Dendritic cell treated with granulocyte-macrophage colony-stimulating factor and Interleukin-4, amounts not matched to agents 40 ng/mL and 50 ng/mL, for 4 days (primary cell): ENCODE measurements at regions not wholly inside any gene's neighbourhood (a gene's known extent, or its start where the extent isn't known, plus 50 kb on each side); places are given as distances from the start of the nearest gene placed in this dataset.

ENCODE experiments used
- H3K27ac Mint-ChIP-seq: one replicate; pipeline ENCODE4 v1.8.0; 2022; ENCODE audit warnings: mild to moderate bottlenecking, mixed read lengths
- H3K27me3 Mint-ChIP-seq: one replicate; pipeline ENCODE4 v1.8.0; 2022; ENCODE audit warnings: mild to moderate bottlenecking, mixed read lengths
- H3K36me3 Mint-ChIP-seq: one replicate; pipeline ENCODE4 v1.8.0; 2022; ENCODE audit warnings: low read depth, mixed read lengths
- H3K4me1 Mint-ChIP-seq: one replicate; pipeline ENCODE4 v1.8.0; 2022; ENCODE audit warnings: low read depth, mixed read lengths
- H3K4me3 Mint-ChIP-seq: one replicate; pipeline ENCODE4 v1.8.0; 2022; ENCODE audit warnings: mild to moderate bottlenecking, moderate library complexity, mixed read lengths
- H3K9me3 Mint-ChIP-seq: one replicate; pipeline ENCODE4 v1.8.0; 2022; ENCODE audit warnings: mixed read lengths
- intact Hi-C: fragments of 100-400 bp; cut with micrococcal nuclease; formaldehyde crosslinking; loops from one replicate; pipeline ENCODE4 v1.15.0; 2022

DNA sequence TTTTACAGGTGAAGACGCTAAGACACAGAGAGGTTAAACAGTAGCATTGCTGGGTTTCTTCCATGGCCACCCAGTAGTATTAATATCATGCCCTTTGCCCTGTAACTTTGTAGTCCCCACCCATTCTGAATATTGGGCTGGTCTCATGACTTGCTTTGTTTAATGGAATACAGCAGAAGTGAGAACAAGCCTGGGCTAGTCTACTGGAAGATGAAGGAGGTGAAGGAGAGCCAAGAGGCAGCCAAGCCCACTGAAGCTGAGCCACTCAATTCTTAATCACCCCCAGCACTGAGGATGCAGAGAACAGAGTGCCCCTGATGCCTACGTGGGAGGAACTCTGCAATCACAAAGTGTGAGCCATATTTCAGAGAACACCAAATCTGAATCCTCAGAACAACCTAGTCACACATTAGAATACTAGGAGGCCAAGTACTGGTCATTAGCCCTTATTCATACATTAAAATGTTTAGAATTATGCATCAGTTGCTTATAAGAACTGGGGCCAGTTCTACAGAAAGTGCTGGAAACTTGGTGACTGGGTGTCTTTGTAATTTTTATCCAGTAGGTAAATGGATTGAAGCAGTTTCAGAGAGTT is 202.5 kb upstream of the ADRA1D start:
- intact Hi-C loops = no loop called here
- Mint-ChIP-seq H3K36me3 (no peaks in the 10 kb centered on the region), H3K9me3 (no peaks in the 10 kb centered on the region), H3K4me3 (no peak overlapping the region), H3K27ac (no peak overlapping the region), H3K27me3 (peaks cover 3% of the 10 kb centered on the region), H3K4me1 (peaks cover 17% of the 10 kb centered on the region)

DNA sequence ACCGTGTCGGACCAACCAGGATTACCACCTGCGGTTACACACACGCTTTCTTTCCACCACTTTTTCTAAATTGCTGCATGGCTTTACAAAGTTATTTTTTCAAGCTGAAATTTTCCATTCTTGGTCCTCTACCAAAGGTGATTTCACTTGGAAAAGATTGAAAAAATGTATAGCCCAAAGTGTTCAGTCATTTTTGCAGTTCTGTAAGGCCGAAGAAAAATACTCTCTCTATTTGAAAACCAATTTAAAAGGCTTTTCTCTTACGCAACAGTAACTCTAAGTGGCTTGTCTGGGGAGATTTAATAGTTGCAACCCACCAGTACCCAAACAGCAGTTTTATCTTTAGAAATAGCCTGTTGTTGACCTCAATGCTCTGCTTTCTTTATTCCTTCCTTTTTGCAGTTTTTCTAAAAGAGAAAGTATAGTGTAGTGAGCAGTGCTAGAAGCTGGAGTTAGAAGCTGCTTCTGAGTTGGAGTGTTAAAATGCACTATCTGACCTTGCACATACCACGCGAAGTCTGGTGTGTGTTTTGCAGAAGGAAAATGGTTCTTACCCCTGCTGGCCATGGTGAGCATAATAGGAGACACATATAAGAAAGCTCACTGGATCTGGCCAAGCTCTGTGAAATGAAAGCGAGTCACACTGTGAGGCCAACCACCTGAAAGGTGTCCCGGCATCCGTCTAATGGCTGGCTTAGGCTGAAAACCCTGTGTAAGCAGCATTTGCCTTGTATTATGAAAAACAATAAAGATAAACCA is 201.0 kb upstream of the ADRA1D start:
- Mint-ChIP-seq H3K9me3 (no peaks in the 10 kb centered on the region), H3K27me3 (no peaks in the 10 kb centered on the region), H3K4me1 (peaks cover 12% of the 10 kb centered on the region), H3K4me3 (no peak overlapping the region), H3K36me3 (no peaks in the 10 kb centered on the region), H3K27ac (no peak overlapping the region)
- intact Hi-C loops = no loop called here

DNA sequence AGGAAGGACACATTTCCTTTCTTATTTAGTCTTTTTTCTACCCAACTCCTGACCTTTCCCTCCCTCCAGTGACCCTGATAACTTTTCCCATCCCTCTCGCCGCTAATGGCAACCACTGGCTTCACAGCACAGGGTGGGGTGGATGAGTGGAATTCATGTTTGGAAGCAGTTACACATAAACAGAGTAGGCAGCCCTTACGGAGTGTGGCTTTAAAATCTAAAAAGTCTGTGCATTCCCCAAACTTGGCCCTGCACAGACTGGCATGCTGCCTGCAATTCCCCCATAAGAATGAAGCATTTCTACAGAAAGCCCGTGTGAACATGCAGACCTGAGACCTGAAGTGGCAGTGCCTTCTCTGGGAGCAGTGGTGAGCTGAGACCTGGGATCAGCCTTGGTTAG is 196.7 kb upstream of the ADRA1D start:
- Mint-ChIP-seq H3K4me3 (no peak overlapping the region), H3K27me3 (peaks cover 2% of the 10 kb centered on the region), H3K9me3 (no peaks in the 10 kb centered on the region), H3K4me1 (no peaks in the 10 kb centered on the region), H3K36me3 (no peaks in the 10 kb centered on the region), H3K27ac (no peak overlapping the region)
- intact Hi-C loops = no loop called here

DNA sequence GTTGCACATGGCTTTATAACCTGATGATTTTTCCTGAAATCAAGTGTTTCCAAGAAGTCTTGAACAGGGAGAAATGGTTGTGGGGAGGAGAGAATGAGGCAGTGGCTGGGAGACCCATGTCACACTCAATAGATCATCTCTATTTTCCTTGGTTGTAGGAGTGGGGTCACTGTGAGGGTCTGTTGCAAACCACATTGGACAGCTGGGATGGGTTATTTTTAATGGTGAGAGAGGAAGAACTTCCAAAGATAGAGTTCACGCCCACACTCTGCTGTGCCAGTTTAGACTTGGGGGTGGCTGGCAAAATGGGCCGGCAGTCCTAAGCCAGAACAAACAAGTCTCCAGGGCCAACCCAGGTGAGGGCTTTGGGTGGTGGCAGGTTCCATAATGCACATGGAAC is 196.2 kb upstream of the ADRA1D start:
- no peak overlapping the region for H3K27ac Mint-ChIP-seq
- peaks cover 2% of the 10 kb centered on the region for H3K27me3 Mint-ChIP-seq
- intact Hi-C loops = no loop called here
- H3K4me3 Mint-ChIP-seq = no peak overlapping the region
- H3K9me3 Mint-ChIP-seq = no peaks in the 10 kb centered on the region
- no peaks in the 10 kb centered on the region for H3K4me1 Mint-ChIP-seq
- no peaks in the 10 kb centered on the region for H3K36me3 Mint-ChIP-seq

DNA sequence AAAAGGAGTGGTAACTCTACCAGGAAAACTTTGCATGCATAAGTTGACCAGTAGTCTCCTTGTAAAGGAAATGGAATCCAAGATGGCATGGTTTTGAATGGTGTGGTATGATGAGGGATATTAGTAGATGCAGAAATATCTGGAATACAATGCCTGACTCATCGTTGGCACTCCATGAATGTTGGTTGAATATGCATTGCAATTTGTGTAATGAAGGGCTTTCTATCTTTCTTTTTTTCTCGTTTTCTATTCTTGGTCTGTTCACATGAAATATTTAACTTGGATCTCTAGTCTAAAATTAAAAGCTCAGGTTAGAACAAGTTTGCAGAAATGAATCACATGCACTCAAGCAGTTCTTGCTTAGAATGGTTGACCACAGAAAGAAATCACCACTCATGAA is 195.3 kb upstream of the ADRA1D start:
- intact Hi-C loops = no loop called here
- H3K27ac Mint-ChIP-seq = no peak overlapping the region
- no peak overlapping the region for H3K4me3 Mint-ChIP-seq
- no peaks in the 10 kb centered on the region for H3K36me3 Mint-ChIP-seq
- peaks cover 2% of the 10 kb centered on the region for H3K27me3 Mint-ChIP-seq
- H3K4me1 Mint-ChIP-seq = no peaks in the 10 kb centered on the region
- no peaks in the 10 kb centered on the region for H3K9me3 Mint-ChIP-seq

DNA sequence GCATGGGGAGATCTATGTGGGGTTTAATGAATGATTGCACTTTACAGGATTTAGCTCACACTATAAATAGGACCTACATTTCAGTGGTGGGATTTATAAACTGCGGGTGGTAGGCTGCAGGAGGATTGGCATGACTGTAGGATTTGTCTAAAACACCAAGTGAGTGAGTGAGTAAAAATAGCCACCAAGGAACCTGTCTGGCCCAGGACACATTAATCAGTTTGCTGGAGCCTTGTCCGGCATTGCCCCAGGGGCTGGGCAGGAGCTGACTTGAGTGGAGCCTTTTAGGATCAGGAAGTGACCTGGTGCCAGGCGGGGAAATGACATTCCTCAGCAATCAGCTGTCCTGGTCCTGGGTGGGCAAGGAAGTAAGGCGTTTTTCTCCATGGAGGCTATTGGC is 193.9 kb upstream of the ADRA1D start:
- H3K36me3 Mint-ChIP-seq = no peaks in the 10 kb centered on the region
- intact Hi-C loops = no loop called here
- no peaks in the 10 kb centered on the region for H3K4me1 Mint-ChIP-seq
- H3K27ac Mint-ChIP-seq = no peak overlapping the region
- H3K4me3 Mint-ChIP-seq = no peak overlapping the region
- H3K27me3 Mint-ChIP-seq = peaks cover 2% of the 10 kb centered on the region
- no peaks in the 10 kb centered on the region for H3K9me3 Mint-ChIP-seq

DNA sequence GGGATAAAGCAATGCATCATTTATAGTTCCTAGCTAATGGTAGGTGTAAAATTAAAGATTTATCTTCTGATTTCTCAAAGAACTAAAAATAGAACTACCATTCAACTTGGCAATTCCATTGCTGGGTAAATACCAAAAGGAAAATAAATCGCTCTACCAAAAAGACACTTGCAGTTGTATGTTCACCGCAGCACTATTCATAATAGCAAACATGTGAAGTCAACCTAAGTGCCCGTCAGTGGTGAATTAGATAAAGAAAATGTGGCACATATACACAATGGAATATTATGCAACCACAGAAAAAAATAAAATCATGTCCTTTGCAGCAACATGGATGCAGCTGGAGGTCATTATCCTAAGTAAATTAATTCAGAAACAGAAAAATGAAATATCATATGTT is 192.8 kb upstream of the ADRA1D start:
- H3K4me1 Mint-ChIP-seq = no peaks in the 10 kb centered on the region
- H3K27me3 Mint-ChIP-seq = peaks cover 2% of the 10 kb centered on the region
- intact Hi-C loops = no loop called here
- no peak overlapping the region for H3K27ac Mint-ChIP-seq
- no peaks in the 10 kb centered on the region for H3K9me3 Mint-ChIP-seq
- H3K36me3 Mint-ChIP-seq = no peaks in the 10 kb centered on the region
- H3K4me3 Mint-ChIP-seq = no peak overlapping the region

DNA sequence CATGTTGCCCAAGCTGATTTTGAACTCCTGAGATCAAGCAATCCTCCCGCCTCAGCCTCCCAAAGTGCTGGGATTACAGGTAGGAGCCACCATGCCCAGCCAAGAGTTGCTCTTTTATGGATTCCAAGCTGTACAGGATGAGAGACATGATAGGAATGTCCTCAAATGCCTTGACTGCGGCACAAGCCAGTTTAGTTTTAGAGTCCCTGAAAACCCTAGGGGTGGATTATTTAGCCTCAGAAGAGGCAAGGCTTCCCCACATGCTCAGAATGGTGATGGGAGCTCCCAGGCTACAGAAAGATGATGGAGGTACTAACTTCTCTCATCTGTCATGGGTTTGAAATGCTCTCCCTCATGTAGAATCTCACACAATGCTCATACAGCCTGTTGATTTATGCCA is 192.1 kb upstream of the ADRA1D start:
- H3K4me1 Mint-ChIP-seq = no peaks in the 10 kb centered on the region
- no peak overlapping the region for H3K27ac Mint-ChIP-seq

DNA sequence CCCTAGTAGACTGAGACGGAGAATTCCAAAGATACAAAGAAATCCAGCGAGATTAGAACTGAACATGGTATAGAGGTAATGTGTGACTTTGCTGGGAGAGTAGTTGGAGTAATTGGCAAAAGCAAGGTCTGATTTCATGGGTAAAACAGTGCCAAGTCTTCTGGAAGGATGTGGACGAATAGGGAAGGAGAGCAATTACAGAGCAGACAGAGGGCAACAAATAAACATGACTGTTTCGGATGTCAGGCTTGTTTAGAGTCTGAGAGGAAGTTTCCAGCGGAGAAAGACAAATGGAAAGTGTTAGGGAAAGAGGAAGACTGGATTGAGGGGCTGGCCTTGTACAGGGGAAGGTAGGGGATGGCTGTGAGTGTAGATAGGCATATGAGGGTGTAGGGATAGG is 190.4 kb upstream of the ADRA1D start:
- Mint-ChIP-seq H3K27ac (no peak overlapping the region), H3K4me3 (no peak overlapping the region), H3K9me3 (no peaks in the 10 kb centered on the region), H3K27me3 (peaks cover 7% of the 10 kb centered on the region), H3K36me3 (no peaks in the 10 kb centered on the region), H3K4me1 (no peaks in the 10 kb centered on the region)
- intact Hi-C loops = no loop called here

More for the DNA sequence above, 192.1 kb upstream of the ADRA1D start:
- no peaks in the 10 kb centered on the region for H3K9me3 Mint-ChIP-seq
- H3K27me3 Mint-ChIP-seq = peaks cover 2% of the 10 kb centered on the region
- intact Hi-C loops = no loop called here
- no peak overlapping the region for H3K4me3 Mint-ChIP-seq
- no peaks in the 10 kb centered on the region for H3K36me3 Mint-ChIP-seq

DNA sequence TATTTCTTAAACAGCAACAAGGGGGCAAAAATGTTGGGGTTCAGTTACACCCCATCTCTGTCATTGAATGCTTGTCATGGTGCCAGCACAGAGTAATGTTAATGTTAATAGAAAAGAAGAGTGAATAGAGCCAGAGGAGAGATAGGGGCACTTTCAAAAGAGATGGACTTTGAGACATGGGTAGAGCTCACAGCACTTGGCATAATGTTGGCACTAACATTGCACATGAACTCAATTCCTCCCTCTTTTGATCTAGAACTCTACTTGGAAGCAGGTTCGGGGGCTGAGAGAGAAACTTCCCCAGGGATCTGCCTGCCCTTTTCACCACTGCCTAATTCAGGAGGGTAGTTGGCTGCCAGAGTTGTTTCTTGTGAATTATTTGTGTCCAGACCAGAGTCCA is 188.0 kb upstream of the ADRA1D start:
- intact Hi-C loops = no loop called here
- H3K9me3 Mint-ChIP-seq = no peaks in the 10 kb centered on the region
- H3K4me3 Mint-ChIP-seq = no peak overlapping the region
- H3K4me1 Mint-ChIP-seq = no peaks in the 10 kb centered on the region
- H3K27me3 Mint-ChIP-seq = peaks cover 8% of the 10 kb centered on the region
- no peaks in the 10 kb centered on the region for H3K36me3 Mint-ChIP-seq
- H3K27ac Mint-ChIP-seq = no peak overlapping the region

DNA sequence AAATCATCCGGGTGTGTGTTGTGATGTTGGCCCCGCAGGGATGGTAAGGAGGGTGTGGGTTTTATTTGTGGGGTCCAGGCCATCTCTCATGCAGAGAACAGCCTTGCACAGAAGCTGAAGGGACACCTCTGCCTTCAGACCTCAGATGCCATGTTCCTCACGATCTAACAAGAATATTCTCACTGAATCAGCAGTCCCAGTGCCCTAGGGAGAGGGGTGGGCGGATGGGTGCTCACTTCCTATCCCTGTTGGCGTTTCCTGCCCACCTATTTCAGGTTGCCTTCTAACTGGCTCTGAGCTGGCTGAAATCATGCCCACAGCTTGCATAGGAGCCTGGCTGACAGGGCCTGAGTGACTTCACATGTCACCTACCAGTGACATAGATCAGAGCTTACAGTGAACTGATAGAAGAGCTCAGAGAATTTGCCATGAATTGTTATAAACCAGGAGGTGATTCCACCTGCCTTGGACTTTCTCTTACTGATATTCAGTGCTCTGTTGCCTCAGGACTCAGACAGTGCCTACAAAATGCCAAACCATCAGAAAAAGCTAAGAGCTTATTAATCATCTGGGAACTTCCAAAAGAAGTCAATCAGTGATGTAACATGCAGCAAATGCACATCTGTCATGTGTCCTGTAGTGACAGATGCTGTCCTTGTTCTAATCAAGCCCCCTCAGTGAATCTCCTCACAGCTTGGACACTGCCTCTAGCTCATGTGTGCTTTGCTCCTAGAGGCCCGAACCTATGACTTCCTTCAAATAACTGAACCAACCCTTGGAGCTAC is 186.8 kb upstream of the ADRA1D start:
- Mint-ChIP-seq H3K9me3 (no peaks in the 10 kb centered on the region), H3K36me3 (no peaks in the 10 kb centered on the region)
- intact Hi-C loops = no loop called here

DNA sequence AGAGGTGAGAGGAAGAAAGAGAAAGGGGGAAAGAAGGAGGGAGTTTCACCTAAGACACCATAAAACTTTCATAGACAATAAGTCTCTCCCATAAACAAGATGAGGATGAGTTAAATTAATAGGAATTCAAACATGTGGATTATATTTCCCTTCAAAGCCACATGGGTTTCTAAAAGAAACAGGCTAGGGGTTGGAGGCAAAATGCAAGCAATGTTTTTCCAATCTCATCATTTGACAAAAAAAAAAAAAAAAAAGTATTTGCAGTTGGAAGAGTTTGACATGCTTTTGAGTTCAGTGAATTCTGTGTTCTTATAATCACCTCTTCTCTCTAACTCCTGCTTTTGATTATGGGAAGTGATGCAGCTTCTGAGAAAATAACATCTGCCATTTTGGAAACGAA is 186.1 kb upstream of the ADRA1D start:
- intact Hi-C loops = no loop called here
- no peaks in the 10 kb centered on the region for H3K4me1 Mint-ChIP-seq
- H3K9me3 Mint-ChIP-seq = no peaks in the 10 kb centered on the region
- peaks cover 8% of the 10 kb centered on the region for H3K27me3 Mint-ChIP-seq
- H3K4me3 Mint-ChIP-seq = no peak overlapping the region
- H3K36me3 Mint-ChIP-seq = no peaks in the 10 kb centered on the region
- H3K27ac Mint-ChIP-seq = no peak overlapping the region

More for the DNA sequence above, 186.8 kb upstream of the ADRA1D start:
- no peaks in the 10 kb centered on the region for H3K4me1 Mint-ChIP-seq
- peaks cover 8% of the 10 kb centered on the region for H3K27me3 Mint-ChIP-seq
- no peak overlapping the region for H3K27ac Mint-ChIP-seq
- no peak overlapping the region for H3K4me3 Mint-ChIP-seq

DNA sequence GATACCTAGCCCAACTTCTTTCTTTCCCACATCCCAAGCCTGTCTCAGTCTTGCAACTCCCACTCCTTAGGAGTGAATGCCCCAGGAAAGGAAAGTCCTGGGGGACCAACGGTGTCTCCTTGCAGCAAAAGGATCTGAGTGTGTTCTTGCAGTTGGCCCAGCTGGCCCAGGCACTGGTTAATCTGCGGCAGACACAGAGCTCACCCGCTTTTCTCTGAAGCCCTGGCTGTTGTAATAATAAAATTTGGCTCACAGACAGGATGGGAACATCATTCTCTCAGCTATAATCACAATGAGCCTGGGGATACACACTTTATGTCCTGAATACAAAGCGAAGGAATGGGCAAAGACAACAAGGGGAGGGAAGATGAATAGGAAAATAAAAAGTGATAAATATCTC is 185.6 kb upstream of the ADRA1D start:
- H3K4me3 Mint-ChIP-seq = no peak overlapping the region
- H3K9me3 Mint-ChIP-seq = no peaks in the 10 kb centered on the region
- H3K36me3 Mint-ChIP-seq = no peaks in the 10 kb centered on the region
- no peaks in the 10 kb centered on the region for H3K4me1 Mint-ChIP-seq
- H3K27ac Mint-ChIP-seq = no peak overlapping the region
- intact Hi-C loops = no loop called here
- peaks cover 8% of the 10 kb centered on the region for H3K27me3 Mint-ChIP-seq

DNA sequence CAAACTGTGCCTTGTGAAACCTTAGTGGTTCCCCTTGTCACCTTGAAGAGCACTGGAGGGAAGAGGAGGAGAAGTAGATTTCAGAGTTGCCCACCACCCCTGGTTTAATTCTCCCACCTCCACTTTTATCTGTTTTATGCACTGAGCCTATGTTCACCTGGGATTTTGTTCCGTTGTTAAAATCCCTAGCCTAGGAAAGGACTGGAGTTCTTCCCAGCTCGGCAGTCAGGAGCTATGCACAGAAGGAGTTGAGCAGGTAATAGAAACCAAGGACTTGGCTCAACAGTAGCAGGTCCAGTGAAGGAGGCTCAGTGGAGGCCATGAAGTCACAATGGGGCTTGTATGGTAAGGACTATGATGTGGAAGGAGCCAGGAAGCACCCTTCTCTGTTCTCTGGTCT is 182.4 kb upstream of the ADRA1D start:
- Mint-ChIP-seq H3K27me3 (peaks cover 8% of the 10 kb centered on the region), H3K4me3 (no peak overlapping the region)

More for the DNA sequence above, 182.4 kb upstream of the ADRA1D start:
- H3K4me1 Mint-ChIP-seq = peaks cover 11% of the 10 kb centered on the region
- intact Hi-C loops = no loop called here
- H3K36me3 Mint-ChIP-seq = no peaks in the 10 kb centered on the region
- no peak overlapping the region for H3K27ac Mint-ChIP-seq
- H3K9me3 Mint-ChIP-seq = no peaks in the 10 kb centered on the region
